HG03175 (cell line): ENCODE measurements at regions not wholly inside any gene's neighbourhood (a gene's known extent, or its start where the extent isn't known, plus 50 kb on each side); places are given as distances from the start of the nearest gene placed in this dataset.
"Not testable (repeated sequence)": the region's sequence is repeated elsewhere in the genome, so short reads cannot be mapped to it uniquely, and the experiment has no call there.

Source experiments
- ATAC-seq: cut with Tn5 transposase; IDR thresholded peaks from one replicate; pipeline ENCODE4 v1.9.1; 2021; ENCODE audit warnings: mild to moderate bottlenecking, moderate library complexity; ENCODE audit not compliant: unreplicated experiment

GRCh38 chr12:90237841-90238240, 529.2 kb upstream of the ATP2B1 start:
- no peak for ATAC-seq

GRCh38 chr12:90235642-90236041, 527.0 kb upstream of the ATP2B1 start:
- no peak for ATAC-seq

DNA sequence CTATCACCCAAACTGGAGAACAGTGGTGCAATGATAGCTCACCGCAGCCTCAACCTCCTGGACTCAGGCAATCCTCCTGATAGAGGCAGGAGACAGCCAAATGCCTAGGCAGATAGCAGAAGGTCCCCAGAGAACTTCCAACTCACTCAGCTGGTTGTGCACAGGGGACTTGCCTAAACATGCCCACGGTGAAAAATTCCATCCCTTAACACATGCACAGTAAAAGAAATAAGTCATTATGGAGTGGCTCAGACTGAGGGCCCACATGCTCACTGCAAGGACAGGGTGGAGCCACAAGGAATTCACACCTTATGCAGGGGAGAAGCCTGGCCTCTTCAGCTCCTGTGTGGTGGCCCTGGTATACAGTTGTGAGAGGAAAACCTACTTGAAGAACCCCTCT, 525.8 kb upstream of the ATP2B1 start:
- ATAC-seq, result no peak

- no peak for ATAC-seq
Measured at GRCh38 chr12:90233168-90234100, 524.8 kb upstream of the ATP2B1 start.

GRCh38 chr12:90229407-90230170, 521.0 kb upstream of the ATP2B1 start:
- no peak for ATAC-seq

- no peak for ATAC-seq
Measured at GRCh38 chr12:90226211-90226610, 517.6 kb upstream of the ATP2B1 start.

GRCh38 chr12:90216815-90217214, 508.2 kb upstream of the ATP2B1 start:
- ATAC-seq, result no peak

DNA sequence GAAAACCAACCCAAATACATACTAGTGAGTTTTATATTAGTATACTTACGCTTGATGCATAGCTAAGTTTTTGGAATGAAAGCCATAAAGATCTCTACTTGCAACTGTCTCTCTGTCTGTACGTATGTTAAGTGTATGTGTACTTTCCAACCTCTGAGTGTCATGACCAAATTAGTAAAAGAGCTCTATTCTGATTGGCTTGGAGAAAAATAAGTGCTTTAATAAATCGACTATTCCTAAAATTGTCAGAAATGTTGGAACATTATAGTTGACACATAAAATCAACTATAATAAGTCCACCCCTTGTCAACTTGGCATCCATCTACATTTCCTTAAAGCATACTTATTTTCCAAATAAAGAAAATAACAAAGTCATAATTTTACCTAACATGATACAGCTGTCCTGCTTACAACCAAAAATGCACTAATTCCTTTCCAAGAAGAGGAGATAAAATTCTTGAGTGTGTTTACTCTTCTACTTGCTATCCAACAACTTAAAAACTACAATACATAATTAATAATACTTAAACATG, 507.4 kb upstream of the ATP2B1 start:
- no peak for ATAC-seq

DNA sequence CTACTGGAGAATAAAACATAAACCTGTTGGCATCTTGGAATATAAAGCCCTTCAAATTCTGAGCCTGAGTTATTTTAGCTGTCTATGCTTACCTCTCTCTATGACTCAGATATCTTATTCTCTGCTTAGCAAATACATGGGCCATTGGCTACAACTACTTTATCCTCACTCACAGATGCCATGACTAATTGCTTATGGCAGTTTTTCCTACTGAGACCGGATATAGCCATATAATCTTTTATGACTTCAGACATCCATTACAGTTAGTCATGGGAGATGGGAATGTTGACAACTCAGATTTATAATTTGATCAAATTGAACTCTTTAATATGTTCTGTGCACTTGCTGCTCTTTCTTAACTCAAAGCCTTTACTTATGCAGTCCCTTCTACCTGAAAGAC, 502.4 kb upstream of the ATP2B1 start:
- no peak for ATAC-seq

GRCh38 chr12:90209029-90209428, 500.4 kb upstream of the ATP2B1 start:
- ATAC-seq, result no peak

DNA sequence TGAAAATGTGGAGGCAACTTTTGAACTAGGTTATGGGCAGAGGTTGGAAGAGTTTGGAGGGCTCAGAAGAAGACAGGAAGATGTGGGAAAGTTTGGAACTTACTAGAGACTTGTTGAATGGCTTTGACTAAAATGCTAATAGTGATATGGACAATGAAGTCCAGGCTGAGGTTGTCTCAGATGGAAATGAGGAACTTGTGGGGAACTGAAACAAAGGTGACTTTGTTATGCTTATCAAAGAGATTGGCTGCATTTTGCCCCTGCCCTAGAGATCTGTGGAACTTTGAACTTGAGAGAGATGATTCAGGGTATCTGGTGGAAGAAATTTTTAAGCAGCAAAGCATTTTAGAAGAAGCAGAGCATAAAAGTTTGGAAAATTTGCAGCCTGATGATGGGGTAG, 499.7 kb upstream of the ATP2B1 start:
- ATAC-seq, result not testable (repeated sequence)

- no peak for ATAC-seq
Measured at GRCh38 chr12:90207799-90208198, 499.2 kb upstream of the ATP2B1 start.

GRCh38 chr12:90205165-90205564, 496.5 kb upstream of the ATP2B1 start:
- ATAC-seq, result no peak

- ATAC-seq, result no peak
Measured at GRCh38 chr12:90203556-90203955, 494.9 kb upstream of the ATP2B1 start.

GRCh38 chr12:90199006-90199405, 490.4 kb upstream of the ATP2B1 start:
- ATAC-seq, result no peak

DNA sequence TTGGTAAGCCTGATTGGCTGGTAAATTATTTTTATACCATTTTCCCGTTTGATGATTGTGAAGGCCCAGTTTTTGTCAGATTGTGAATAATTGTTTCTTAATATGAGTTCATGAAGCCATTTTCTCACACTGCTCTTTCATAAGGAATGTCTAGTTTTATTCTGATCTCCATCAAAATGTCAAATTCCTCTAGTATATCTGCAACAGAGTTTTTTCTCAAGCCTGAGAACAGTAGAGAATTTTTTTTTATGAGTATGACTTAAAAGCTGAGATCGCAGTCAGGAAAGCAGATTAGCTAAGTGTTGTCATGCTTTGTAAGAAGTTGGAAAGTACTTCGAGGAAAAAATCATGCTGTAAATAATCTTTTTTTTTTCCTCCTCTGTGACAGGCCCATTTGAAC, 484.9 kb upstream of the ATP2B1 start:
- ATAC-seq, result no peak

DNA sequence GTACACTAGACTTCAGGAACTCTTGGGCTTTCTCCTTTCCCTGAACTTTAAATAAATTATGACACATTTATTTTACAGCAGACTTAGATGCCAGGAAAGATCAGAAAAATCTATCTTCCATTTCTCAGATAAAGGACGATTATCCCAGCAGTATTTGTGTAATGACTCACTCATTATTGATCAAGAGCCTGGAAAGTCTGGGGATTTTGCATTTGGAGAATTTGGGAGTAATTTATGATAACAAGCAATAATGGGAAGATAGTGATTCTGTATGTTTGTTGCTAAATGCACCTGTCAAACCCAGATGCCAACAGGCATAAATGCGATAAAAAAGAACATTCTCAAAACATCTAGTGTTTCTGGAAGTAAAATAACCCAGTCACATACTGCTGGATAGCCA, 480.2 kb upstream of the ATP2B1 start:
- no peak for ATAC-seq

- no peak for ATAC-seq
Measured at GRCh38 chr12:90183201-90183600, 474.6 kb upstream of the ATP2B1 start.

DNA sequence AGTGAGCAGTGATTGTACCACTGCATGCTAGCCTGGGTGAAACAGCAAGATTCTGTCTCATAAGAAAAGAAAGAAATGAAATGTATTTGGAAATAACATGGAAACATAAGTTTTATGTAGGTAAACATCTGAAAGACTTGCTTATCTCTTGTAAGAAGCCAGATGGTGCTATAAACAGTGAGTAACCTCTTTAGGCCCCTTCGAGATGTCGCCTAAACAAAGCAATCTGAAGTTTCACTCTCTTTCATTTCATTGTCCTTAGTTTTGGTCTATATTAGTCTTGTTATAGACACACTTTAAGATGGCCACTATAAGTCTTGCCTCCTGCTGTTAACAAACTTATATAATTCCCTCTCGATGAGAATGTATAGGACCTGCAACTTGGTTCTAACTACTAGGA, 472.6 kb upstream of the ATP2B1 start:
- no peak for ATAC-seq

GRCh38 chr12:90174956-90175355, 466.3 kb upstream of the ATP2B1 start:
- ATAC-seq, result no peak

GRCh38 chr12:90174198-90174510, 465.5 kb upstream of the ATP2B1 start:
- ATAC-seq, result no peak
